K562 (cell line): ENCODE measurements at regions not wholly inside any gene's neighbourhood (a gene's known extent, or its start where the extent isn't known, plus 50 kb on each side); places are given as distances from the start of the nearest gene placed in this dataset.

ENCODE experiments used
- EZH2 ChIP-seq: IDR thresholded peaks from 2 replicates; pipeline ENCODE4 v1.6.1; 2012; ENCODE audit warnings: low read depth, mild to moderate bottlenecking, inconsistent platforms, low read length, borderline replicate concordance
- NR2F6 ChIP-seq: fragments of 450-650 bp; formaldehyde crosslinking; IDR thresholded peaks from 2 replicates; pipeline ENCODE4 v1.4.0; 2020; ENCODE audit warnings: mild to moderate bottlenecking
- NRF1 ChIP-seq, 2 experiments: fragments of 450-650 bp; IDR thresholded peaks in 1 of 2; conservative IDR thresholded peaks in 1 of 2; 2 replicates each; pipeline ENCODE4 v1.6.1; 2014; ENCODE audit warnings: mild to moderate bottlenecking in 2 of 2
- REST ChIP-seq, 2 experiments: fragments of 450-650 bp; formaldehyde crosslinking in 1 of 2; IDR thresholded peaks; 2 replicates each; pipeline versions ENCODE4 v1.4.0 to v1.6.1; 2014 to 2020; ENCODE audit warnings: mild to moderate bottlenecking in 2 of 2, borderline replicate concordance in 1 of 2, low read depth in 1 of 2
- STAT5A ChIP-seq: IDR thresholded peaks from 2 replicates; pipeline ENCODE4 v1.6.1; 2012; ENCODE audit warnings: low read length, inconsistent platforms, borderline replicate concordance

- no peak for TF ChIP-seq NR2F6 (CRISPR knock-in tag)
- no peak for TF ChIP-seq REST (IDR thresholded peaks at IDR 0.05; ENCODE audit: borderline replicate concordance)
- no peak for TF ChIP-seq REST (CRISPR knock-in tag; IDR thresholded peaks at IDR 0.05; ENCODE audit: low read depth)
- no peak for TF ChIP-seq STAT5A
- TF ChIP-seq NRF1 (conservative IDR thresholded peaks at IDR 0.05 in 1 of 2, IDR thresholded peaks at IDR 0.05 in 1 of 2) = no peak
- no peak for TF ChIP-seq EZH2
These were observed 185.1 kb upstream of the PSMD7 start for GRCh38 chr16:74111456-74111982.
